ENCODE measurements at regions not wholly inside any gene's neighbourhood (a gene's known extent, or its start where the extent isn't known, plus 50 kb on each side); places are given as distances from the start of the nearest gene placed in this dataset.

DNA sequence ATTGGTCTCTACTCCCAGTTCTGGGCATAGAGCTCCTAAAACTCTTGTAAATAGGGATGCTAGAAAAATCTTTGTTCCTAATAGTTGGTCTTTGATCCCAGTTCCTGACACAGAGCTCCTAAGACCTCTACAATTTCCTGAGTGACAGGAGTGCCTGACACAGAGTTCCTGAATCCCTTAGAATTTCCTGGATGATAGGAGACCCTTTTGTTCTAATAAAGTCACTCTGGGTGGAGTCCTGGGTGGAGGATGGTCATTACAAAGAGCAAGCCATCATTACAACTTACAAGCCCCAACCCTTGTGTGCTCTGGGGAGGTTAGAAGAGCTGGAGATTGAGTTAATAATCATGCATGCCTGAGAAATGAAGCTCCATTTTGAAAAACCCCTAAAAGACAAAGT lies 58.4 kb downstream of the ZZZ3 start:
- H3K27ac ChIP-seq = no peak overlapping the region
- H3K9me3 ChIP-seq = no peaks in the 10 kb centered on the region
- no peaks in the 10 kb centered on the region for H3K4me1 ChIP-seq
- TF ChIP-seq CTCF (IDR thresholded peaks at IDR 0.05) = no peak
- H3K36me3 ChIP-seq = peaks cover 0 to 41% of the 10 kb centered on the region in 2 donors
- H3K27me3 ChIP-seq = no peaks in the 10 kb centered on the region
- no peak overlapping the region for H3K4me3 ChIP-seq
- ATAC-seq = no peak

DNA sequence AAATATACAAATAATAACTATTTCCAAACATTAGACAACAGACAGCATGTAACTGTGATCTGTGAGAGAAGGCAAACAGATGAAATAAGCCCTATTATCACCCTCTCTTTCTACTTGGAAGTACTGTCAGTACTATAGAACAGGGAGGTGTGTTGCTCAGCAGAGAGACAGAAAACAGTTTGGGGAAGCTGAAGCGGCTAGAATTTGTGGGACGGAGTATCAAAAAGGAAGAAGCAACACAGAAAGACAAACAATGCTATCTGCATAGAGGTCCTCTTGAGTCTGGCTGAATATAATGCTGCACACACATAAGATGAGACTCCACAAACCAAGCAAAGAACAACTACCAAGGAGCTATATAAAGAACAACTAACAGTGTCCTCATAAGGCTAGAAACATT lies 59.4 kb downstream of the ZZZ3 start:
- no peak for ATAC-seq
- Histone ChIP-seq H3K9me3 (no peaks in the 10 kb centered on the region), H3K4me1 (no peaks in the 10 kb centered on the region), H3K36me3 (peaks cover 0 to 41% of the 10 kb centered on the region in 2 donors), H3K4me3 (no peak overlapping the region), H3K27me3 (no peaks in the 10 kb centered on the region), H3K27ac (no peak overlapping the region)
- TF ChIP-seq POLR2AphosphoS5 (IDR thresholded peaks at IDR 0.05) (no peak), CTCF (IDR thresholded peaks at IDR 0.05) (no peak), POLR2A (IDR thresholded peaks at IDR 0.05) (no peak), EP300 (IDR thresholded peaks at IDR 0.05) (no peak)
- WGBS, 2 donors (ENCODE audit: low coverage in 1 of 2) = 50 to 71% methylated on average over 2 of the region's 2 CpGs

- no peaks in the 10 kb centered on the region for H3K4me1 ChIP-seq
- 91 to 95% methylated on average over 3 of the region's 3 CpGs for WGBS, 2 donors (ENCODE audit: low coverage in 1 of 2)
Observed at GRCh38 chr1:77620273-77620672, 62.2 kb downstream of the ZZZ3 start.

GRCh38 chr1:77614037-77614436 lies 68.4 kb downstream of the ZZZ3 start:
- Histone ChIP-seq H3K9me3 (peaks cover 0 to 11% (median 0%) of the 10 kb centered on the region in 3 donors), H3K27me3 (no peaks in the 10 kb centered on the region), H3K27ac (no peak overlapping the region), H3K4me3 (no peak overlapping the region), H3K36me3 (peaks cover 0 to 18% of the 10 kb centered on the region in 2 donors), H3K4me1 (no peaks in the 10 kb centered on the region)
- WGBS, 2 donors (ENCODE audit: low coverage in 1 of 2) = 86 to 95% methylated on average over 4 of the region's 4 CpGs
- ATAC-seq = no peak
- TF ChIP-seq EP300 (IDR thresholded peaks at IDR 0.05) (no peak), POLR2AphosphoS5 (IDR thresholded peaks at IDR 0.05) (no peak)

More at GRCh38 chr1:77620273-77620672, 62.2 kb downstream of the ZZZ3 start:
- TF ChIP-seq POLR2A (IDR thresholded peaks at IDR 0.05) = no peak
- no peak for TF ChIP-seq POLR2AphosphoS5 (IDR thresholded peaks at IDR 0.05)
- TF ChIP-seq EP300 (IDR thresholded peaks at IDR 0.05) = no peak
- no peak for TF ChIP-seq CTCF (IDR thresholded peaks at IDR 0.05)
- no peaks in the 10 kb centered on the region for H3K9me3 ChIP-seq
- H3K36me3 ChIP-seq = peaks cover 0 to 39% of the 10 kb centered on the region in 2 donors
- no peaks in the 10 kb centered on the region for H3K27me3 ChIP-seq
- H3K4me3 ChIP-seq = no peak overlapping the region
- no peak overlapping the region for H3K27ac ChIP-seq
- ATAC-seq = no peak

Small RNA genes in the stretch of these regions (small RNA-seq; reads per million reads assigned to genes)
- gene RNA5SP20 = 0 reads per million in 4 donors
